Panc1 (cell line): ENCODE measurements at regions not wholly inside any gene's neighbourhood (a gene's known extent, or its start where the extent isn't known, plus 50 kb on each side); places are given as distances from the start of the nearest gene placed in this dataset.

Source experiments
- POLR2AphosphoS5 ChIP-seq: IDR thresholded peaks from 2 replicates; pipeline ENCODE4 v1.6.1; 2012; ENCODE audit warnings: mild to moderate bottlenecking, low read depth, low read length, moderate library complexity
- SIN3A ChIP-seq: IDR thresholded peaks from 2 replicates; pipeline ENCODE4 v1.6.1; 2012; ENCODE audit warnings: low read depth, mild to moderate bottlenecking, low read length, moderate library complexity, borderline replicate concordance; ENCODE audit not compliant: insufficient read depth
- TF ChIP-seq, protein P1 (sequence below): fragments of 450-650 bp; IDR thresholded peaks from 2 replicates; pipeline ENCODE4 v1.5.1; 2017; ENCODE audit warnings: mild to moderate bottlenecking
- TF ChIP-seq, protein P2 (sequence below), 2 experiments: IDR thresholded peaks; 2 replicates each; pipeline ENCODE4 v1.6.1; 2011 to 2012; ENCODE audit warnings: low read depth in 2 of 2, control low read depth in 1 of 2, low read length in 1 of 2, mild to moderate bottlenecking in 1 of 2, moderate library complexity in 1 of 2; ENCODE audit not compliant: insufficient read depth in 1 of 2

DNA sequence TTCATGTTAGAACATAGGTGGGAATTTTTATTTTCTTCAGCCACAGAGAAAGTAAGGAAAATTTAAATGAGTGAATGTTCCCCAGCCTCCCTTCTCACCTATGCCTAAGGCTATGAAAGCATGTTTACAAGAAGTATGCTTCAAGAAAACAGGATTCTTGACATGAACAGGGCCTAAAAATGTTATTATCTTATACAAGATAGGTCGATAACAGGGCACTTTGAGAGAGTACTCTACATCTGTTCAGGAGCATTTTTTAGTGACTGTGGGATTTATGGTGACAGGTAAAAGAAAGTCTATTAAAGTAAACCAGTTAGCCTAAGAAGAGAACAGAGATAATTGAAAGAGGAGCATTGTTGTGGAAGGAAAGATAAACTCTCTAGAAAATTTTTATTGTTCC, 222.9 kb upstream of the DAAM1 start:
- TF ChIP-seq, protein P1, sequence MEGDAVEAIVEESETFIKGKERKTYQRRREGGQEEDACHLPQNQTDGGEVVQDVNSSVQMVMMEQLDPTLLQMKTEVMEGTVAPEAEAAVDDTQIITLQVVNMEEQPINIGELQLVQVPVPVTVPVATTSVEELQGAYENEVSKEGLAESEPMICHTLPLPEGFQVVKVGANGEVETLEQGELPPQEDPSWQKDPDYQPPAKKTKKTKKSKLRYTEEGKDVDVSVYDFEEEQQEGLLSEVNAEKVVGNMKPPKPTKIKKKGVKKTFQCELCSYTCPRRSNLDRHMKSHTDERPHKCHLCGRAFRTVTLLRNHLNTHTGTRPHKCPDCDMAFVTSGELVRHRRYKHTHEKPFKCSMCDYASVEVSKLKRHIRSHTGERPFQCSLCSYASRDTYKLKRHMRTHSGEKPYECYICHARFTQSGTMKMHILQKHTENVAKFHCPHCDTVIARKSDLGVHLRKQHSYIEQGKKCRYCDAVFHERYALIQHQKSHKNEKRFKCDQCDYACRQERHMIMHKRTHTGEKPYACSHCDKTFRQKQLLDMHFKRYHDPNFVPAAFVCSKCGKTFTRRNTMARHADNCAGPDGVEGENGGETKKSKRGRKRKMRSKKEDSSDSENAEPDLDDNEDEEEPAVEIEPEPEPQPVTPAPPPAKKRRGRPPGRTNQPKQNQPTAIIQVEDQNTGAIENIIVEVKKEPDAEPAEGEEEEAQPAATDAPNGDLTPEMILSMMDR: no peak
- TF ChIP-seq, protein P2, sequence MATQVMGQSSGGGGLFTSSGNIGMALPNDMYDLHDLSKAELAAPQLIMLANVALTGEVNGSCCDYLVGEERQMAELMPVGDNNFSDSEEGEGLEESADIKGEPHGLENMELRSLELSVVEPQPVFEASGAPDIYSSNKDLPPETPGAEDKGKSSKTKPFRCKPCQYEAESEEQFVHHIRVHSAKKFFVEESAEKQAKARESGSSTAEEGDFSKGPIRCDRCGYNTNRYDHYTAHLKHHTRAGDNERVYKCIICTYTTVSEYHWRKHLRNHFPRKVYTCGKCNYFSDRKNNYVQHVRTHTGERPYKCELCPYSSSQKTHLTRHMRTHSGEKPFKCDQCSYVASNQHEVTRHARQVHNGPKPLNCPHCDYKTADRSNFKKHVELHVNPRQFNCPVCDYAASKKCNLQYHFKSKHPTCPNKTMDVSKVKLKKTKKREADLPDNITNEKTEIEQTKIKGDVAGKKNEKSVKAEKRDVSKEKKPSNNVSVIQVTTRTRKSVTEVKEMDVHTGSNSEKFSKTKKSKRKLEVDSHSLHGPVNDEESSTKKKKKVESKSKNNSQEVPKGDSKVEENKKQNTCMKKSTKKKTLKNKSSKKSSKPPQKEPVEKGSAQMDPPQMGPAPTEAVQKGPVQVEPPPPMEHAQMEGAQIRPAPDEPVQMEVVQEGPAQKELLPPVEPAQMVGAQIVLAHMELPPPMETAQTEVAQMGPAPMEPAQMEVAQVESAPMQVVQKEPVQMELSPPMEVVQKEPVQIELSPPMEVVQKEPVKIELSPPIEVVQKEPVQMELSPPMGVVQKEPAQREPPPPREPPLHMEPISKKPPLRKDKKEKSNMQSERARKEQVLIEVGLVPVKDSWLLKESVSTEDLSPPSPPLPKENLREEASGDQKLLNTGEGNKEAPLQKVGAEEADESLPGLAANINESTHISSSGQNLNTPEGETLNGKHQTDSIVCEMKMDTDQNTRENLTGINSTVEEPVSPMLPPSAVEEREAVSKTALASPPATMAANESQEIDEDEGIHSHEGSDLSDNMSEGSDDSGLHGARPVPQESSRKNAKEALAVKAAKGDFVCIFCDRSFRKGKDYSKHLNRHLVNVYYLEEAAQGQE (IDR thresholded peaks at IDR 0.05; ENCODE audit: insufficient read depth in 1 of 2, low read depth in 2 of 2, low read length in 1 of 2): no peak
- TF ChIP-seq SIN3A (no peak), POLR2AphosphoS5 (no peak)
